Progenitor cell of endocrine pancreas (in vitro differentiated cells): ENCODE measurements at regions not wholly inside any gene's neighbourhood (a gene's known extent, or its start where the extent isn't known, plus 50 kb on each side); places are given as distances from the start of the nearest gene placed in this dataset.
"Not testable (repeated sequence)": the region's sequence is repeated elsewhere in the genome, so short reads cannot be mapped to it uniquely, and the experiment has no call there.

Experiments
- DNase-seq: peaks from one replicate; pipeline ENCODE4 v3.0.0; 2021; ENCODE audit warnings: low spot score; ENCODE audit not compliant: unreplicated experiment
- H3K27ac Mint-ChIP-seq: 2 replicates; pipeline ENCODE4 v1.8.0; 2021; ENCODE audit warnings: mild to moderate bottlenecking, moderate library complexity, mixed read lengths
- H3K27me3 Mint-ChIP-seq: 2 replicates; pipeline ENCODE4 v1.8.0; 2021; ENCODE audit warnings: mixed read lengths
- H3K36me3 Mint-ChIP-seq: 2 replicates; pipeline ENCODE4 v1.8.0; 2022; ENCODE audit warnings: mixed read lengths; ENCODE audit not compliant: insufficient read depth
- H3K4me1 Mint-ChIP-seq: 2 replicates; pipeline ENCODE4 v1.8.0; 2021; ENCODE audit warnings: low read depth, mixed read lengths
- H3K4me3 Mint-ChIP-seq: 2 replicates; pipeline ENCODE4 v1.8.0; 2021; ENCODE audit warnings: low read depth, mild to moderate bottlenecking, moderate library complexity, mixed read lengths
- H3K9me3 Mint-ChIP-seq: 2 replicates; pipeline ENCODE4 v1.8.0; 2021; ENCODE audit warnings: low read depth, mixed read lengths
- CTCF ChIP-seq: fragments of 200-600 bp; sonication (generic); IDR thresholded peaks from one replicate; pipeline ENCODE4 v1.5.0; 2021; ENCODE audit warnings: antibody characterized with exemption, mild to moderate bottlenecking; ENCODE audit not compliant: unreplicated experiment

- H3K36me3 Mint-ChIP-seq = peaks cover 1% of the 10 kb centered on the region
- peak overlapping the region; percentile 82 for H3K27ac Mint-ChIP-seq
- H3K9me3 Mint-ChIP-seq = no peaks in the 10 kb centered on the region
- peaks cover 28% of the 10 kb centered on the region for H3K4me1 Mint-ChIP-seq
- no peak for TF ChIP-seq CTCF
- no peak for DNase-seq
- no peak overlapping the region for H3K4me3 Mint-ChIP-seq
- no peaks in the 10 kb centered on the region for H3K27me3 Mint-ChIP-seq
Measured at GRCh38 chr4:130074096-130074495, 978.1 kb downstream of the C4orf33 start.

GRCh38 chr4:130077275-130077674 lies 981.3 kb downstream of the C4orf33 start:
- no peak for DNase-seq
- Mint-ChIP-seq H3K4me1 (peaks cover 21% of the 10 kb centered on the region), H3K27me3 (no peaks in the 10 kb centered on the region), H3K9me3 (no peaks in the 10 kb centered on the region), H3K36me3 (no peaks in the 10 kb centered on the region), H3K27ac (no peak overlapping the region), H3K4me3 (no peak overlapping the region)
- TF ChIP-seq CTCF = no peak

- H3K36me3 Mint-ChIP-seq, H3K27ac Mint-ChIP-seq, DNase-seq, H3K9me3 Mint-ChIP-seq, H3K4me3 Mint-ChIP-seq, H3K27me3 Mint-ChIP-seq, H3K4me1 Mint-ChIP-seq: not testable (repeated sequence)
Measured at GRCh38 chr4:130079027-130079426, 983.1 kb downstream of the C4orf33 start.

- H3K27me3 Mint-ChIP-seq = no peaks in the 10 kb centered on the region
- DNase-seq = no peak
- H3K4me1 Mint-ChIP-seq = peaks cover 4% of the 10 kb centered on the region
- no peak overlapping the region for H3K27ac Mint-ChIP-seq
- no peak for TF ChIP-seq CTCF
- no peaks in the 10 kb centered on the region for H3K36me3 Mint-ChIP-seq
- no peak overlapping the region for H3K4me3 Mint-ChIP-seq
- no peaks in the 10 kb centered on the region for H3K9me3 Mint-ChIP-seq
Measured at GRCh38 chr4:130080872-130081451, 985.0 kb downstream of the C4orf33 start.

GRCh38 chr4:130090427-130090826 lies 994.5 kb downstream of the C4orf33 start:
- Mint-ChIP-seq H3K4me1 (peaks cover 2% of the 10 kb centered on the region), H3K27me3 (no peaks in the 10 kb centered on the region), H3K36me3 (no peaks in the 10 kb centered on the region), H3K4me3 (no peak overlapping the region), H3K27ac (no peak overlapping the region), H3K9me3 (no peaks in the 10 kb centered on the region)
- DNase-seq = no peak
- no peak for TF ChIP-seq CTCF

GRCh38 chr4:130092187-130093015 lies 996.4 kb downstream of the C4orf33 start:
- Mint-ChIP-seq H3K27me3 (no peaks in the 10 kb centered on the region), H3K9me3 (no peaks in the 10 kb centered on the region), H3K27ac (no peak overlapping the region), H3K4me1 (no peaks in the 10 kb centered on the region), H3K36me3 (no peaks in the 10 kb centered on the region), H3K4me3 (no peak overlapping the region)
- no peak for DNase-seq
- TF ChIP-seq CTCF = no peak
